IPS DF 4.7 (cell line): ENCODE measurements at regions not wholly inside any gene's neighbourhood (a gene's known extent, or its start where the extent isn't known, plus 50 kb on each side); places are given as distances from the start of the nearest gene placed in this dataset.

Experiments
- DNase-seq: peaks from one replicate; pipeline ENCODE4 v3.0.0-alpha.2; 2013; ENCODE audit warnings: low spot score; ENCODE audit errors: extremely low read depth

DNA sequence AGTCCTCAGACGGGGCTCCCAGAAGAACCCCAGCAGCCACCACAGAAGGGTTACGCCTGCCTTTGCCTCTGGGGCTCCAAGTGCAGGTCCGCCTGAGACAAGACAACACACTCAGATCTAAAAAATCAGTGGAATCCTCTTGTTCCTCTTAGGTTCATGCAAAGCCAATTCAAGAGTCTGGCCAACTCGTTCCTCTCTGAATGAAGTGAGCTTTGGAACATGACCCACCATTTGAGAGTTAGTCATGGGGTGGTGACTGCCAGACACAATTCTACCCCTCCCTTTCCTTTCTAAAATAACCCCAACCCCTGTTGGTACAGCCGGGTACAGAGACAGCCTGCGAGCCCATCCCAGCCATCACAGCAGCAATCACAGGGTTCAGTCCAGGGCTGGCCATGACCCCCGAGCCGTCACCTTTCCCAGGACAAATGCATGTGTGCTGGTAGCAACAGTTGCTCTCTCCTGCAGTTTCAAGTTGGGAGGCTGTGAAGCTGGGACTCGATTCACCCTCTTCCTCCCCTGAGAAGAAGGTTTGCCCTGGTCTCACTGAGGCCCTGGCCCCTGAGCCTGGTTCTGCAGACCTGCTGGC is 183.1 kb upstream of the SH3BP4 start:
- DNase-seq: no peak

DNA sequence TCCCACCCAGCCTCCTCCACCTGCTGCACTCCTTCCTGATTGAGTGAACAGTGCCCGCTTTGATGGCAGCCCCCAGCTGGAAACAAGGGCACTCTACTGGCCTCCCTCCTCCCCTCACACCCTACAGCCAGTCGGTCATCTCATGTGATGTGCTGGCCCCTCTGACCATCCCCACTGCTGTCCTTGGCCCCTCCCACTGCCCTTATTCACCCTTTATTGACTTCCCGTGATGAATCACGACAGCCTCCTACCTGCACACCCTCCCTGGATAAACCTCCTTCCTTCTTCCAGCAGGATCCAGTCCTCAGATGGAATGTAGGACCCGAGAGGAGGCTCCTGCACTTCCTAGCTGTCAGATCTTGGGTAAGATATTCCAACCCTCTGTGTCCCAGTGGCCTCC is 186.5 kb upstream of the SH3BP4 start:
- no peak for DNase-seq

- DNase-seq: no peak
These were observed 187.4 kb upstream of the SH3BP4 start for GRCh38 chr2:234764372-234764771.

DNA sequence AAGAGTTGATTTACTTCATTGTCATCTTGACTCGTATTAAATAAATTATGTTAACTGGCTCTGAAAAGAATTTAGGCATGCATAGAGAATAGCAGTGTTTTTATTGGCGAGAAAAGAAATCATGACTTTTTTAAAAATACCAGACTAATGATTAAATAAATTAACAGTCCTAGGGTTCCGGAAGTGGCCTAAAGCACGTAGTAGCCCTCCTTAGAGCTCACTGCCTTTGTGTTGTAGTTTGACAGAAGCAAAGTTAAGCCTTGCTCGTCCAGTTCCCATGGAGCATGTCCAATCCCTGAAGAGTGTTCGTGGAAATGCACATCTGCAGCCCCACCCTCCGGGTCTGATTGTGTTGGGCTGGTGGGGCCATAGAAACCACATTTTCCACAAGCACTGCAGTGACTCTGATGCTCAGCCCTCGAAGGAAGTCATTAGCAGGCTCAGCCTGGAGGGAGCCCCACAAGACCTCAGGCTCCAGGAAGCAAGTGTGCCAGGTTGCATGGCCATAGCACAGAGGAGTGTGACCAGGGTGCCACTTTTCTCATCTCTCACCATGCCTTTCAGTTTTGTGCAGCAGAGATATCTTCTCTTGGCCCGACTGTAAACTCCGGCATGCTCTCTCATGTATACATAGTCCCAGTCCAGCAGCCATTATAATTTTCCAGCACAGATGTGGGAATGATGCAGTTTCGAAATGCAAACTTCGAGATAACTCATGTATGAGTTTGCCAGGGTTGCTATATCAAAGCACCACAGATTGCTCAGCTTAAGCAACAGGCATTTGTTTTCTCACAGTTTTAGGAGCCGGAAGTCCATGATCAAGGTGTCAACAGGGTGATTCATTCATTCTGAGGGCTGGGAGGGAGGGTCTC is 188.6 kb upstream of the SH3BP4 start:
- no peak for DNase-seq

- DNase-seq: no peak
These were observed 189.9 kb upstream of the SH3BP4 start for GRCh38 chr2:234761910-234762309.

DNA sequence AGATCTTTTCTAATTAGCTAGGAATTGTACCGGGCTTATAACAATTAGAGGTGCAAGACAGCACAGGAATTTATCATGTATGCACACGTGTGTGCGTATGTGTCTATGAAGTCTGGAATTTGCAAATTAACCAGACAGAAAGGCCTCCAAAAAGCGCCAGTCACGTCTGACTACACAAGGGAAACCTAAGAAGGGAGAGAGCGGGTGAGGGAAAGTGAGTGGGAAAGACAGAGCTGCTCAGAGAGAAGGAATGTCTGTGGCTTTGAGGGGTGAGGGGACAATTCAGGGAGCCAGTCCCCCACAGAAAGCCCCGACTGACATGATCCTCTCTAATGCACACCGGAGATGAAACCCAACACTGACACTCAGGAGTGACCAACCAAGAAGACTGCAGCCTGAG is 197.7 kb upstream of the SH3BP4 start:
- no peak for DNase-seq

DNA sequence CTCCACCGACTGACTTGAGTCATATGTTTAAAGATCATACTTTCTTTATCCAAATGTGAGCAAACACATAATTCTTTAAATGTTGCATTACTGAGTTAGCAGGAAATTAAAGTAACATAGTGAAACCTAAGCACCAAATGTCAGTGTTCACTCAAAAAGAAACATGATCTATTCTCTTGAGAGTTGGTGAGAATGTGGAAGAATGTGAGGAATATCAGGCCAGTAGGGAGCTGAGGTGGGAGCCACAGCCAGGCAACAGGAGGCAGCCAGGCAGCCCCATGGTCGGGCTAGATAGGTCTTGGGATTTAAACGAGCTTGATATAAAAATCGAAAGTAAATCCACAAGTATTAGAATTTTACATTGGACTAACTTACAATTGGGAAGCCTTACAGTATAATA is 198.1 kb upstream of the SH3BP4 start:
- DNase-seq: no peak

DNA sequence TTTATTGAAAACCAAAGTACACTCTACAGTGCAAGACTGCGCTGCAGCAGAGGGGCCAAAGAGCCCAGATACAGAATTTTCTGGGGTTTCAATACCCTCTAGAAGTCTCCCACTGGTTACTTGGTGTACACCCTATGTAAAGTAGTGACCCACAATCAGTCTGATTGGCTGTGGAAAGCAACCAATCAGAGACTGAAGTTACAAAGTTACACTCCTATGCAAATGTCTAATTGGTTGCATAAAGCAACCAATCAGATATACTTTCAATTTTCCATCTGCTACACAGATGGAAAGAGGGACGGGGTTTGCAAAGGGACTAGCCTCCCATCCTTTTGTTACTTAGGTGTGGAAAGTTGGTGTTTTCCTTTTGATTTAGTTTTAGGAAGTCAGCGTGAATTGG is 198.9 kb upstream of the SH3BP4 start:
- DNase-seq: no peak

DNA sequence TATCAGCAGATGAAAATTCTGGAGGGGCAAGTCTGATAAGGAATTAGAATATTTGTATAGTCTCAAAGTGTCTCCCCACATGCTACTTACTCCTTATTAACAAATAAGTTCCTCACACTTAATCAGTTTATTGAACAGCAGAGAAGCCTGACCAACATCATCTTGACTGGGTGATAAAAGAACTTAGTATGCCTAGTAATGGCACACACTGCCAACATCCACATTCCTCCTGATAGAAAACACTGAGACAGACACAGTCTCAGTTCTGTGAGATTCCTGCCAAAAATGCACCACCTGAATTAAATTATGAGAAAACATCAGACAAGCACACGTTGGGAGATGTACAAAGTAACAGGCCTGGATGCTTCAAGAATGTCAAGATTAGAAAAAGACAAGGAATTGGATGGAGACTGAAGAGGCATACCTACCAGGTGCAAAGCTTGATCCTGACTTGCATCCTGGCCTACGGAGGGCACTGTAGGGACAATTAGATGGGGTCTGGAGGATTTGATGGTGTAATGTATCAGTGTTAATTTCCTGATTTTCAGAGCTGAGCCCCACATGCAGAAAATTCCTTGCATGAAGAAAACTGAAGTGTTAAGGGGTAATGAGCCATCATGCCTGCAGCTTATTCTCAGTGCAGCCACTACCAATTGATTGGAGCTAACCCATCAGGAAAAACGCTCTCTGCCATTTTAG is 200.4 kb upstream of the SH3BP4 start:
- no peak for DNase-seq

GRCh38 chr2:234747833-234748559 is 203.8 kb upstream of the SH3BP4 start:
- DNase-seq: no peak

DNA sequence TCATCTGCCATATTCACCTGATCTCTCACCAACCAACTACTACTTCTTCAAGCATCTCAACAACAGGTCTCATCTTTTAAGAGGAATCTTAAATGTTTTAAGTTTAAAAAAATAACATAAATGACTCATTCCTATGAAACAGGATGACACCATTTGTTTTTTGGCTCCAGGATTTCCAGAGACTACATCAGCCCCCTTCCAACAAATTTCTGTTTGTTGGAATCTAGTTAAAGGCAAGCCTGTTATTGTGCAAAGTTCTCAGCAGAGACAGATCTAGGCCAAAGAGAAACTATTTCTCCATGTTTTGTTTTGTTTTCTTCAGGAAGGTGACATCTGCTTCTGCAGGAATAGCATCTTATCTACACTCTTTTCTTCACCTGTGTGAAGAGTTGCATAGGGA is 204.8 kb upstream of the SH3BP4 start:
- no peak for DNase-seq

DNA sequence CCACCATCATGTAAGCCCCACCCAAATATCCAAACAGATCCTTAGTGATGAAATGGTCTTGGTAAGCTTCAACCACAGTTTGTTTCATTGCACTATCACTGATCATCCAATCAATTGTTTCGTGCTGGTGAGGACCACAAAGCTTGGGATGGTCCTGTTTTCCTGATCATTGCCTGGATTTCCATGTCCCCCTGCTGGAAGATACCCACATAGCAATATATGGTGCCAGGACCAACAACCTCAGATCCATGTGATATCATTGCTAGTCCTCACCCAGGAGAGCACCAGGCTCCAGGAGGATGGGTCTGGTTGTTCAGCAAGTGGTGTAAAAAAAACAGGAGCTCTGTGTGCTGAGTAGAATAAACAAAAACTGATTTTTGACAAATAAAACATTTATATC is 206.5 kb upstream of the SH3BP4 start:
- no peak for DNase-seq

DNA sequence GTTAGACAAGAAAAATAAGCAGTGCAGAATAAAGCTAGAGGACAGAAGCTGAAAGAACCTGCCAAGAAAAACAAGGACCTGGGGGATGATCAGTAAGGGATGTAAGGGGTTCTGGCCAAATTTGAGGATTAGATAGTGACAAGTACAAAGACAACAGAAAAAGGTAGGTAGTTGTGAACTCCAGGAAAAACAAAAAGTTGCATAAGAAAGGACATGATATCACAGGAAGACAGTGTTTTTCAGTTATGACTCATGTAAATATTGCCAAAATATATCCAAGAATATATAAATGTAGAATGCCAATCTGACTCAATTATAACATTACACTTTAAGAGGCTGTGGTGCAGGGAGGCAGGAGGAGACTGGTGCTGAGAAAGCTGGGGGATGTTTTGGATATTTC is 209.8 kb upstream of the SH3BP4 start:
- no peak for DNase-seq

GRCh38 chr2:234739061-234739460 is 212.8 kb upstream of the SH3BP4 start:
- no peak for DNase-seq

- DNase-seq: no peak
These were observed 216.0 kb upstream of the SH3BP4 start for GRCh38 chr2:234735829-234736228.

DNA sequence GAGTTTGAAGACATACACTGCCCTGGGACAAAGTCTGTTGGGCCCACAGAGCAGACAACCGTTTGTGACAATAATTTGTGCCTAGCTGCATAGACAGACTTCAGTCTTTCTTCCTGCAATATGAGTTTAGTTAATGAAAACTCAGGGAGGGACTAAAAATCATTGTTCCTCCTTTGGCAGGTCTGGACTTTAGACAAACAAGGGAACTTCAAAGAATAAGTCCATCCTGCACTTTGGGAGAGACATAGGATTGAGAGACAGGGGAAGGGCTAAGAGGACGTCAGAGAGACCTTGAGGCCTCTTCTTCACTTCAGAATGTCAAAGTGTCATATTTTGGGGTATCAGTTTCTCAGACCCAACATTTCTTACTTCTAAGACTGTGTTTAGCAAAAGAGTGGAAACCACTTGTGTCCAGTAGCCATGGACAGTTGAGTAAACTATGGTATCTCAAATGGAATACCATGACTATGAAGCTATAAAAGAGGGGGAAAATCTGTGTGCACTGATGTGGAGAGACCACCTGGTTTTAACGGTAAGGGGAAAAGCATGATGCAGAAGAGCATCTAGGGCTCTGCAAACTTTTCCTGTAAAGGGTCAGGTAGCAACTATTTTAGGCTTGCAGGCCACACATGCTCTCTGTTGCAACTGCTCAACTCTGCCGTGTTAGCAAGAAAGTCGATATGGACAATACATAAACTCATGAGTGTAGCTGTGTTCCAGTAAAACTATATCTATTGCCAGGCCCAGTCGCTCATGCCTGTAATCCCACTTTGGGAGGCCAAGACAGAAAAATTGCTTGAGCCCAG is 217.8 kb upstream of the SH3BP4 start:
- no peak for DNase-seq

GRCh38 chr2:234733093-234733489 is 218.7 kb upstream of the SH3BP4 start:
- no peak for DNase-seq

DNA sequence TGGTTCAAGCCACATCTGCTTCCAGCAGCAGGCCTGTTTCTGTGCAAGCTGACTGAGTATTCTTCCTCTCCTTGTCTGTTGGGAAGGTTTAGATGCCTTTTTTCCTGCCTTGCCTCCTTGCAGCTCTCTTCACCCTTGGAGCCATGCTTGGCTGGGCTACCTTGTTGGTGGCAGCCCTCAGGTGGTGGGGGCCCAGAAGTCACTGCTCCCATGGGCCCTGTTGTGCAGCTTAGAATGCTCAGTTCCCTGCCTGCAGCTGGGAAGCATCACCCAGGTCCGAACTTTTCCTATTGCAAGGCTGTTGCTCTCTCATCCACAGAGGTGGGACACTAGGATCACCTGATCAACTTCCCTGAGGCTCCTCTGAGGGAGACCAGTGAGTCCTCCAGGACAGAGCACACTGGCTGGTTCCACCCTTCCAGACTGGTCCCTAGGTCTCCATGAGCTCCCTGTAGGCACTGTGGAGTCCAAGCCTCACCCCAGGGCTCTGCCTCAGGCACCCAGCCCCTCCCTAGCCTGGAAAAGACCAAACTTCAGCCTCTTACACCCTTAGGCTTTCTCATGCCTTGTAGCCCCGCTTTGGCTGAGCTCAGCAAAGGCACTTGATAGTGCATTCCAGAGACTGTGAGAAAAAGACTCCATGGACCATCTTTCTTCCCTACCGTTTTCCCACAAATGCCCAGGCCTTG is 219.3 kb upstream of the SH3BP4 start:
- DNase-seq: no peak

GRCh38 chr2:234731236-234731635 is 220.6 kb upstream of the SH3BP4 start:
- no peak for DNase-seq

GRCh38 chr2:234730066-234730640 is 221.7 kb upstream of the SH3BP4 start:
- no peak for DNase-seq
